GM12878 (cell line): ENCODE measurements at regions not wholly inside any gene's neighbourhood (a gene's known extent, or its start where the extent isn't known, plus 50 kb on each side); places are given as distances from the start of the nearest gene placed in this dataset.

Experiments
- CTCF ChIP-seq, 3 experiments: IDR thresholded peaks in 2 of 3; conservative IDR thresholded peaks in 1 of 3; 2 replicates each; pipeline ENCODE4 v1.5.1; 2011; ENCODE audit warnings: low read depth in 3 of 3, low read length in 3 of 3, mild to moderate bottlenecking in 3 of 3, control low read depth in 2 of 3, moderate library complexity in 2 of 3, inconsistent platforms in 1 of 3, mixed read lengths in 1 of 3; ENCODE audit not compliant: control insufficient read depth in 2 of 3, insufficient read depth in 1 of 3; ENCODE audit errors: extremely low read depth in 1 of 3
- EZH2 ChIP-seq: IDR thresholded peaks from 2 replicates; pipeline ENCODE4 v1.6.1; 2012; ENCODE audit warnings: low read depth, mild to moderate bottlenecking, control low read depth, inconsistent platforms, low read length, borderline replicate concordance; ENCODE audit not compliant: control insufficient read depth
- GABPA ChIP-seq: IDR thresholded peaks from 2 replicates; pipeline ENCODE4 v1.6.1; 2014; ENCODE audit warnings: antibody characterized with exemption, low read depth, mild to moderate bottlenecking, inconsistent platforms
- HCFC1 ChIP-seq: fragments of 150-350 bp; IDR thresholded peaks from 2 replicates; pipeline ENCODE4 v1.6.1; 2014; ENCODE audit warnings: low read length
- MAX ChIP-seq: IDR thresholded peaks from 2 replicates; pipeline ENCODE4 v1.6.1; 2012; ENCODE audit warnings: low read depth, low read length, improper control_type of control experiment
- PBX3 ChIP-seq: IDR thresholded peaks from 2 replicates; pipeline ENCODE4 v1.6.1; 2011; ENCODE audit warnings: mild to moderate bottlenecking, low read depth, low read length, moderate library complexity; ENCODE audit not compliant: insufficient replicate concordance
- POLR2A ChIP-seq: IDR thresholded peaks from 2 replicates; pipeline ENCODE4 v1.6.1; 2011; ENCODE audit warnings: low read depth, mild to moderate bottlenecking, low read length
- RAD51 ChIP-seq: fragments of 450-650 bp; IDR thresholded peaks from 2 replicates; pipeline ENCODE4 v1.6.1; 2016; ENCODE audit warnings: moderate library complexity, mild to moderate bottlenecking, inconsistent platforms
- RCOR1 ChIP-seq: conservative IDR thresholded peaks from 2 replicates; pipeline ENCODE4 v1.6.1; 2012; ENCODE audit warnings: low read depth, low read length, improper control_type of control experiment
- SMARCA5 ChIP-seq: fragments of 450-650 bp; IDR thresholded peaks from 2 replicates; pipeline ENCODE4 v1.6.1; 2017; ENCODE audit warnings: mild to moderate bottlenecking
- SMC3 ChIP-seq: IDR thresholded peaks from 2 replicates; pipeline ENCODE4 v1.6.1; 2011; ENCODE audit warnings: low read length, improper control_type of control experiment, borderline replicate concordance
- YBX1 ChIP-seq: fragments of 450-650 bp; IDR thresholded peaks from 2 replicates; pipeline ENCODE4 v1.6.1; 2016; ENCODE audit warnings: antibody characterized with exemption
- ZNF24 ChIP-seq: fragments of 450-650 bp; IDR thresholded peaks from 2 replicates; pipeline ENCODE4 v1.6.1; 2017; ENCODE audit warnings: antibody characterized with exemption, mild to moderate bottlenecking

- TF ChIP-seq PBX3 = no peak
- TF ChIP-seq CTCF (IDR thresholded peaks at IDR 0.05 in 2 of 3, conservative IDR thresholded peaks at IDR 0.05 in 1 of 3; ENCODE audit: control insufficient read depth in 2 of 3, extremely low read depth in 1 of 3, insufficient read depth in 1 of 3, low read depth in 3 of 3, low read length in 3 of 3) = no peak
- no peak for TF ChIP-seq ZNF24
- no peak for TF ChIP-seq RAD51
- no peak for TF ChIP-seq EZH2
- no peak for TF ChIP-seq RCOR1
- TF ChIP-seq YBX1 = no peak
- TF ChIP-seq MAX = no peak
- TF ChIP-seq SMC3 = no peak
- TF ChIP-seq HCFC1 = no peak
- no peak for TF ChIP-seq SMARCA5
- TF ChIP-seq POLR2A = no peak
- TF ChIP-seq GABPA = no peak
These were observed 154.6 kb downstream of the C1orf94 start for GRCh38 chr1:34331020-34331926.
